Transverse colon (tissue), 4 donors: ENCODE measurements at regions not wholly inside any gene's neighbourhood (a gene's known extent, or its start where the extent isn't known, plus 50 kb on each side); places are given as distances from the start of the nearest gene placed in this dataset.

ENCODE experiments used
- DNase-seq: peaks from one replicate; pipeline ENCODE4 v3.0.0-alpha.2; 2019
- H3K27ac ChIP-seq, 4 donors: fragments of 200-600 bp; sonication (generic); 2 replicates each; pipeline ENCODE4 v1.5.1; 2016 to 2018; ENCODE audit warnings: inconsistent platforms in 4 of 4
- H3K27me3 ChIP-seq: fragments of 200-600 bp; sonication (generic); 2 replicates; pipeline ENCODE4 v1.5.1; 2017; ENCODE audit warnings: inconsistent platforms
- H3K36me3 ChIP-seq, 4 donors: fragments of 200-600 bp; sonication (generic); 2 replicates each; pipeline ENCODE4 v1.5.1; 2017 to 2019; ENCODE audit warnings: inconsistent platforms in 4 of 4
- H3K4me1 ChIP-seq, 4 donors: fragments of 200-600 bp; sonication (generic); 2 replicates each; pipeline ENCODE4 v1.5.1; 2017 to 2020; ENCODE audit warnings: inconsistent platforms in 4 of 4
- H3K4me3 ChIP-seq, 4 donors: fragments of 200-600 bp; sonication (generic); 1 replicate in 1 of 4; 2 replicates in 3 of 4; pipeline versions ENCODE4 v1.5.1 to v1.6.1; 2017 to 2019; ENCODE audit warnings: inconsistent platforms in 4 of 4
- H3K9me3 ChIP-seq, 2 donors: fragments of 200-600 bp; sonication (generic); 2 replicates each; pipeline ENCODE4 v1.5.1; 2017 to 2019; ENCODE audit warnings: inconsistent platforms in 2 of 2
- CTCF ChIP-seq, 5 experiments: fragments of 200-600 bp in 3 of 5; fragments of 450-650 bp in 2 of 5; sonication (generic) in 3 of 5; IDR thresholded peaks; 1 replicate in 2 of 5; 2 replicates in 3 of 5; pipeline ENCODE4 v1.5.1; 2016 to 2017; ENCODE audit warnings: antibody characterized with exemption in 5 of 5, inconsistent platforms in 3 of 5, mild to moderate bottlenecking in 2 of 5, moderate library complexity in 1 of 5
- EP300 ChIP-seq: sonication (generic); formaldehyde crosslinking; IDR thresholded peaks from one replicate; pipeline ENCODE4 v1.6.1; 2017; ENCODE audit warnings: antibody characterized with exemption, low read depth
- POLR2A ChIP-seq: fragments of 450-650 bp; IDR thresholded peaks from one replicate; pipeline ENCODE4 v1.6.1; 2016; ENCODE audit warnings: antibody characterized with exemption, mild to moderate bottlenecking, moderate library complexity
- POLR2AphosphoS5 ChIP-seq, 3 donors: sonication (generic); formaldehyde crosslinking; IDR thresholded peaks; one replicate each; pipeline ENCODE4 v1.6.1; 2016; ENCODE audit warnings: antibody characterized with exemption in 3 of 3
- WGBS, 2 donors: methylation state at CpG; one replicate each; pipeline ENCODE4 v1.1.5; 2018; ENCODE audit warnings: low coverage in 1 of 2; 5-methylcytosine and 5-hydroxymethylcytosine counted together
- in situ Hi-C, 4 donors: fragments of 200-750 bp; cut with MboI; loops; one replicate each; pipeline versions ENCODE4 v1.15.0 to v1.15.1; 2017; ENCODE audit warnings: low sequenced_read_pairs in 3 of 4, low pct_ligation_motif_present in 1 of 4, low pct_unique_long_range_greater_than_20kb in 1 of 4
- intact Hi-C: fragments of 100-400 bp; cut with DNase I; formaldehyde crosslinking; loops from one replicate; pipeline ENCODE4 v1.15.1; 2023; ENCODE audit warnings: low total_unique reads

GRCh38 chr14:51513281-51513680 is 138.4 kb upstream of the FRMD6 start:
- Histone ChIP-seq H3K27ac (no peak overlapping the region), H3K4me3 (no peak overlapping the region), H3K4me1 (peaks cover 0 to 9% (median 7%) of the 10 kb centered on the region in 4 donors), H3K36me3 (no peaks in the 10 kb centered on the region), H3K27me3 (no peaks in the 10 kb centered on the region), H3K9me3 (no peaks in the 10 kb centered on the region)
- DNase-seq: no peak
- TF ChIP-seq EP300 (no peak), POLR2AphosphoS5 (IDR thresholded peaks at IDR 0.05) (no peak), CTCF (IDR thresholded peaks at IDR 0.05) (no peak)
- intact Hi-C loops (no loop called here), in situ Hi-C loops (no loop called here)
- WGBS, 2 donors: 80 to 83% methylated on average over 3 of the region's 3 CpGs

- in situ Hi-C loops (no loop called here), intact Hi-C loops (no loop called here)
- H3K27me3 ChIP-seq: no peaks in the 10 kb centered on the region
- H3K27ac ChIP-seq: no peak overlapping the region
- no peak for DNase-seq
- H3K4me1 ChIP-seq: peaks cover 0 to 2% (median under 1%) of the 10 kb centered on the region in 4 donors
- WGBS, 2 donors: 78 to 80% methylated on average over 2 of the region's 2 CpGs
- no peaks in the 10 kb centered on the region for H3K36me3 ChIP-seq
- TF ChIP-seq POLR2A (no peak), EP300 (no peak), CTCF (IDR thresholded peaks at IDR 0.05) (no peak), POLR2AphosphoS5 (IDR thresholded peaks at IDR 0.05) (no peak)
- H3K4me3 ChIP-seq: no peak overlapping the region
- H3K9me3 ChIP-seq: no peaks in the 10 kb centered on the region
These were observed 137.8 kb upstream of the FRMD6 start for GRCh38 chr14:51513933-51514332.

GRCh38 chr14:51515611-51516010 is 136.1 kb upstream of the FRMD6 start:
- no peaks in the 10 kb centered on the region for H3K27me3 ChIP-seq
- H3K36me3 ChIP-seq: no peaks in the 10 kb centered on the region
- 71 to 83% methylated on average over 2 to 3 of the region's 3 CpGs for WGBS, 2 donors
- no peak overlapping the region for H3K4me3 ChIP-seq
- no peaks in the 10 kb centered on the region for H3K4me1 ChIP-seq
- no peak for TF ChIP-seq CTCF (IDR thresholded peaks at IDR 0.05)
- in situ Hi-C loops: no loop called here
- intact Hi-C loops: no loop called here
- H3K27ac ChIP-seq: no peak overlapping the region
- no peaks in the 10 kb centered on the region for H3K9me3 ChIP-seq
- DNase-seq: no peak

- Histone ChIP-seq H3K27ac (no peak overlapping the region), H3K4me1 (no peaks in the 10 kb centered on the region), H3K9me3 (no peaks in the 10 kb centered on the region), H3K27me3 (no peaks in the 10 kb centered on the region), H3K36me3 (no peaks in the 10 kb centered on the region), H3K4me3 (no peak overlapping the region)
- in situ Hi-C loops (no loop called here), intact Hi-C loops (no loop called here)
- WGBS, 2 donors: 54 to 69% methylated on average over 4 of the region's 4 CpGs
- no peak for DNase-seq
- TF ChIP-seq CTCF (IDR thresholded peaks at IDR 0.05) (no peak), POLR2A (no peak), EP300 (no peak), POLR2AphosphoS5 (IDR thresholded peaks at IDR 0.05) (no peak)
These were observed 134.9 kb upstream of the FRMD6 start for GRCh38 chr14:51516706-51517395.
